ENCODE measurements at regions not wholly inside any gene's neighbourhood (a gene's known extent, or its start where the extent isn't known, plus 50 kb on each side); places are given as distances from the start of the nearest gene placed in this dataset.

DNA sequence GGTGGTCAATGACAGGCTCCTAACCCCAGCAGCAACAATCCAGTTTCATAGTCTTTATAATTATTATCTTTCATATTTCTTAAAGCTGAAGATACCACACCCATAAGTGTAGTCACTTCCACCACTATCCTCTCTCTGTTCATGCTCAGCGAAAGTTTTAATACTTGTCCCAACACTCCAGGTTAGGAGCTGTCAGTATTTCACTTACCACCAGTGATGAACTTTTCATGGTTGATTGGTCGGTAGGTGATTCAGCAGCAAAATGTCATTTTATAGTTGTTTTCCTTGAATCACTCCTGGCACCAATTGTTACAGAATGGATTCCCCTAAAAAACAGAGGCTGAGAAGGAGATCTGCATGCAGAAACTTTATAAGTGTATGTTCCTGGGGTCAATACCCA is 324.9 kb downstream of the CCDC85A start:
- ChIA-PET CTCF (no interaction called here), POLR2A (no interaction called here)

DNA sequence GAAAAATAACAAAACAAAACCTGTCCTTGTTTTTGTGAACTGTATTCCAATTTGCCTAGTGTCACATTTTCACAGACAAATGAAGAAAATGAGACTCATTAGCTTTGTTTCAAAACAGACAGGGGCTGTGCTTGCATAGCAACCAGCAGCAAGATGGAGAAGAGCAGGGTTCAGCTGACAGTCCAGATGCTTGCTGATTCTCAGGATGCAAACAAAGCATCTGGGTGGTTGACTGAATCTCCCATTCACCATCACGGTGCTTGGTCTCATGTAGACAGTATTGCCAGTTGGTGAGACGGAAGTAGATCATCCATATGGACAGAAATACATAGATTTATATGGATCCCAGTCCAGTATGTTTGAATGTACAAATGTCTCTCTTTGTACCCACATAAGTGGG is 326.8 kb downstream of the CCDC85A start:
- ChIA-PET POLR2A (no interaction called here), CTCF (no interaction called here)

- ChIA-PET POLR2A (no interaction called here), CTCF (no interaction called here)
Observed at GRCh38 chr2:56515399-56515798, 331.6 kb downstream of the CCDC85A start.

DNA sequence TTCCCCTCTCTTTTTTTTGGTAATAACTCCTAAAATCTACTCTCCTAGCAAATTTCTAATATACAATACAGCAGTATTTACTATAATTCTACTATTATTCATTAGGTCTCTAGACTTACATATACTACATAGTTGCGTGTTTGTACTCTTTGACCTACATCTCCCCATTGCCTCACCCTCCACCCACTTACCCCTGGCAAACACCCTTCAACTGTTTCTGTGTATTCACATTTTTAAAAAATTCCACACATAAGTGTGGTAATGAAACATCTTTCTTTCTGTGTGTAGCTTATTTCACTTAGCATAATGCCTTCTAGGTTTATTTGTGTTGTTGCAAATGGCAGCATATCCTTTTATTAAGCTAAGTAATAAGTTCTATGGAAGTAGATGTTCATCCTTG is 336.0 kb downstream of the CCDC85A start:
- POLR2A ChIA-PET = no interaction called here
- CTCF ChIA-PET = no interaction called here

DNA sequence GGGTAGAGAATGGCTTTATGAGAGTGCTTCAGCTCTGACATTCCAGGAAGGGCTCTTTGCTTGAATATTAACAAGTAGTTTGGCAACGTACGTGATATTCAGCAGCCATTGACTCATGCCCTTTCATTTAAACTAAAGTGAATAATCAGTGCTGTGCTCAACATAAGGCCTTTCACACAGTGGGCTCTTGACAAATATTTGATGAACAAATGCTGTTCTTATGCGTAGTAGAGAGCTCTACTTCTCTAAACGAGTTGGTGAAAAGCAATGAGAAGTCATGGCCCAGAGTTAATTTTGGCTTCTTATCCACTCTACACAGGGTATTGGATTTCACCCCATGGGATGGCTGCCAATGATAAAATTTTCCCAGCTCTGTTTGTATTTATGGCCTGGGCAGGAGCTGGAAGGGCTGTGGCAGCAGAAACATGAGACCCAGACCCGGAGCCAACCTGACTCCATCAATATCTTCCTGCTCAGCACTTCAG is 338.9 kb downstream of the CCDC85A start:
- POLR2A ChIA-PET = no interaction called here
- CTCF ChIA-PET = no interaction called here

GRCh38 chr2:56523816-56524215 is 340.0 kb downstream of the CCDC85A start:
- CTCF ChIA-PET = no interaction called here
- POLR2A ChIA-PET = no interaction called here

DNA sequence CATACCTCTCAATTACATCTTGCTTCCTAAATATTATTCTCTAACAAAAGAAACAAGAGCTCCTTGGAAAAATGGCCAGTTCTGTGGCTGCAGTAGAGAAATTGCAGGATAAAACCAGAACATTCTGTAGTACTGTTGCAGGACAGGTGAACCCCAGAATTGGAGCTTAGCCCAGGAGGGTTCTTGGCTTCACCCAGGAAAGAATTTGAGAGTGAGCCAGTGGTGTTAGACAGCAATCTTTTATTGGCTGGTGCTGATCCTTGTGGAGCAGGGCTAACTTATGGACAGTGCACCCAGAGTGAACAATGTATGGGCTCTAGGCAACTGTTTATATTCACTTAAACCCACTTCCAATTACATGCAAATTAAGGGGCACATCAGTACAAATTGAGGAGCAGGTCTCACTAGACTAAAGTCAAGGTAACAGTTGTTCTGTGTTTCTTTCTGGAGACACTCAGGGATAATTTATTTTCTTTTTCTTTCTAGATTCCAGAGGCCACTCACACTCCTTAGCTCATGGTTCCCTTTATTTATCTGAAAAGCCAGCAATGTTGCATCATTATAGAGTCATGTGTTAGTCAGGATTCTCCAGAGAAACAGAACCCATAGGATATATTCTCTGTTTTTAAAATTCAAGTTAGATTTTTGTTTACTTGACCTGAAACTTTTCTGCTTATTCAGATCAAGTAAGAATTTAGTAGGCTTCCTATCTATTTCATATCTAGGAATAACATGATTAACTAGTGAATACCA is 348.1 kb downstream of the CCDC85A start:
- CTCF ChIA-PET = no interaction called here
- POLR2A ChIA-PET = no interaction called here

DNA sequence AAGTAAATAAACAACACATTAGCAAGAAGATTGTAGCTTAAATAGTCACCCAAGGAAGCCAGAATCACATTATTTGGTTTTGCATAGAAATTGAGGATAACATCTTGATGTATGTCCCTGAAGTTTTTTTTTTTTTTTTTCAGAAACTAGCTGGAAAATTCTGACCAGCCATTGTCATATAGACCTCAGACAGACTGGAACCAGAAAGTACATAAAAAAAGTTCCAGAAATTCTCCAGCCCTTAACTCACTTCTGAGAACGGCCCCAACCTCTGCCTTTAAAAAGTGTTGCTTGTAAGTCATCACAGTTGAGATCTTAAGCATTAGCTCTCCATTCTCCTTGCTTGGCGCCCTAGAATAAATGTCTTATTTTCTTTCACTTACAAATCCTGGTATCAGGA is 350.5 kb downstream of the CCDC85A start:
- ChIA-PET CTCF (no interaction called here), POLR2A (no interaction called here)

DNA sequence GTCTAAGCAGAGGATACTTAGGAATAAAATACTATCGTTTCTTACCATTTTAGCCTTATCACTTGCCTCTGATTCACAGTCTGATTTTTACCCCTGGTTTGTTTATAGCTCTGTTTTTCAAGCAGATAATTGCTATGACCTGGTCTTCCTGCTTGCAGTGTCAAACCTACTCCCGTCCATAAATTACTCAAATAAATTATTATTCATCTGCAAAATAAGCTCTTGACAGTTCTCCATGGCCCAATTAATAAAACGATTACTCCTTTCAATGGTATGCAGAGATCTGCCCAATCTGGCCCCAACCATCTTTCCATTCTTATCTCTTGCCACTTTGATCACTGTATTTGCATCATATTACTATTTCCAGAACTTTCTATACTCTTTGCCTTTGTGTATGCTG is 354.0 kb downstream of the CCDC85A start:
- ChIA-PET CTCF (no interaction called here), POLR2A (no interaction called here)

DNA sequence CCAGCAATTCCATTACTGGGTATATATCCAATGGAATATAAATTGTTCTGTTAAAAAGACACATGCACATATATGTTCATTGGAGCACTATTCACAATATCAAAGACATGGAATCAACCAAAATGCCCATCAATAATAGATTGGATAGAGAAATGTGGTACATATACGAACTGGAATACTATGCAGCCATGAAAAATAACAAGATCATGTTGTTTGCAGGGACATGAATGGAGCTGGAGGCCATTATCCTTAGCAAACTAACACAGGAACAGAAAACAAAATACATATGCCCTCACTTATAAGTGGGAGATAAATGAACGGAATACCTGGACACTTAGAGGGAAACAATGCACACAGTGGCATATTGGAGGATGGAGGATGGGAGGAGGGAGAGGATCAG is 355.8 kb downstream of the CCDC85A start:
- CTCF ChIA-PET = no interaction called here
- POLR2A ChIA-PET = no interaction called here

GRCh38 chr2:56540467-56540866 is 356.7 kb downstream of the CCDC85A start:
- ChIA-PET POLR2A (no interaction called here), CTCF (no interaction called here)

DNA sequence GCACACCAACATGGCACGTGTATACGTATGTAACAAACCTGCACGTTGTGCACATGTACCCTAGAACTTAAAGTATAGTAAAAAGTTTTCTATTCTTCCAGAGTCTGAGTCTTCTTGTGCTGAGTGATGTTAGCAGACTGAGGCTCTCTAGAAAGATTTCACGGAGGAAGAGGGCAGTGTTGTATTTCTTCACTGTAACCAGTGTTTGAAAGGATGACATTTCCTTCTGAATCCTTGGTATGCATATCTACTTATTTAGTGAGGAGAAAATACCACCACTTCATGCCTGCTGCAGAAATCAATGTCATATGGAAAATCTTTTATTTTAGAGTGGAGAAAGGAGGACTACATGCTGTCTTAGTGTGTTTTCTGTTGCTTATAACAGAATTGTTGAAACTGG is 357.1 kb downstream of the CCDC85A start:
- POLR2A ChIA-PET = no interaction called here
- CTCF ChIA-PET = no interaction called here

- ChIA-PET CTCF (no interaction called here), POLR2A (no interaction called here)
Observed at GRCh38 chr2:56542213-56542612, 358.4 kb downstream of the CCDC85A start.

DNA sequence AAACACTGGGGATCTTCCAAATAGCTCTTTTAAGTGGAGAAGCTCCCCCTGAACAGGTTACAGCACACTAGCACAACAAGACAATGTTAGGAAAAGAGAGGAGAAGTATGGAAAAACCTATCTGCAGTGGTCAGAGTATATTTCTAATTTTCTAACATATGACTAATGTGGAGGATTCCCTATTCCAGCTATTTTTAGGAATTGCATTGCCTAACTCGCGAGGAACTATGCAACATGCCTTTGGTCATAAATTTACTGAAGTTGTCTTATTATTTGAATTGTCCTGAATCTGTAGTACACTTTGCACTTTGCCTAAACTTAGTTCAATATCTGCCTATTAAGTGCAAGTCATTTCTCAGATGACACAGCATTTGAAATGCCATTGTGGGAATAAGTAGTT is 381.4 kb downstream of the CCDC85A start:
- POLR2A ChIA-PET = no interaction called here
- CTCF ChIA-PET = no interaction called here

DNA sequence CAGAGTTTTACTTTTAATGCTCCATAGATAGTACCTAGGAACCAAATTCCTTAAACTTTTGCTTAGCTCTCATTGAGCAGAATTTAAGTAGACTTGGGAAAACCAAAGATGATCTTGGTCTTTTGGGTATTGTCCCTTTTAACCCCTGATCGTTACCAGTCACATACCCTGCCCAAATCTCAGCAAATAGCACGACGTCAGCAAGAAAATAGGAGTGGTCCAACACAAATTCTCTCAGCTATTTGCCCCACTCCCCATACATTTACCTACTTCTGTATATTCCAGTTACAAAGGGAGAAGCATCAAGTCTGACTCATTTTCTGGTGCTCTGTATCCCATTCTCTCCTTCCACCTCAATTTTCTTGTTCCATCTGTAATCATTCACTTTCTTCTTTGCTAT is 387.3 kb downstream of the CCDC85A start:
- ChIA-PET POLR2A (no interaction called here), CTCF (no interaction called here)

DNA sequence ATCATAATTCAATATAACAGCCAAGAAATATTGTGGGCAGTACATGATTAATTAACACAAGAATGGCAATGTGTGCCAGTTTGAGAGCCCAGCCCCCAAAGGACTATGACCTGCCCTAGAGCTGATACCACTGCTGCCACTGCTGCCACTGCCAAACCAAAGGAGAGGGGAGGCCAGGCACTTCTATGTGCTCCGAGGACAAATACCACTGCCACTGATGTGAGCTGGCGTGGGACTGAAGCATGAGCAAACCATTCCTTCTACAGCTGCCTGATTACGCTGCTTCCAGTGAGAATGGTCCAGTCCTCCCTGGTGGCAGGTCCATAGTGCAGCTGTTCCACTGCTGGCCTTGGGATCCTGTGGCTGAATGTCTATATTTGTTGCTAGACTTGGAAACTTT is 392.2 kb downstream of the CCDC85A start:
- ChIA-PET CTCF (no interaction called here), POLR2A (no interaction called here)

- ChIA-PET POLR2A (no interaction called here), CTCF (no interaction called here)
Observed at GRCh38 chr2:56580242-56580641, 396.5 kb downstream of the CCDC85A start.

DNA sequence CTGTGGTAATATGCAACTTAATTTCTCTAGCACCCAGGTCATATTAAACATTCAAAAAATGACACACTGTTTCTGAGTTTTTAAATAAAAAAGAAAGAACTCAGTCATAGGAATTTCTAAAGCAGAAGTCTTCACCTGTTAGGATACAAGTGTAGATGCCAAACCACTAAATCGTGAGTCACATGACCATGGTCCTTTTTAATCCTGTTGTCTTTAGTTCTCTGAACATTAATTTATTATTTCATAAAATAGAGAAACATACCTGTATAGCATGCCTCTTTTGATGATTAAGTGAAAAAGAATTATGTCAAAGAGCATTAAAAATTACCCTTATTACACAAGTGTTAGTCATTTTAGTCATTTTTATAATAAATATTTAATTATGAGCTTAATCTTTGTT is 398.8 kb downstream of the CCDC85A start:
- ChIA-PET POLR2A (no interaction called here), CTCF (no interaction called here)

GRCh38 chr2:56583796-56584315 is 400.1 kb downstream of the CCDC85A start:
- ChIA-PET CTCF (no interaction called here), POLR2A (no interaction called here)

- POLR2A ChIA-PET = no interaction called here
- CTCF ChIA-PET = no interaction called here
Observed at GRCh38 chr2:56587456-56587855, 403.7 kb downstream of the CCDC85A start.

GRCh38 chr2:56589194-56589593 is 405.4 kb downstream of the CCDC85A start:
- POLR2A ChIA-PET = no interaction called here

GRCh38 chr2:56589835-56590234 is 406.0 kb downstream of the CCDC85A start:
- ChIA-PET POLR2A (no interaction called here), CTCF (no interaction called here)

More at GRCh38 chr2:56589194-56589593, 405.4 kb downstream of the CCDC85A start:
- CTCF ChIA-PET = no interaction called here

GRCh38 chr2:56590611-56591010 is 406.8 kb downstream of the CCDC85A start:
- CTCF ChIA-PET = no interaction called here
- POLR2A ChIA-PET = no interaction called here

All from activated CD8-positive, alpha-beta memory T cell treated with anti-CD3 and anti-CD28 coated beads for 36 hours (primary cell).